WTC11 (cell line): ENCODE measurements at regions not wholly inside any gene's neighbourhood (a gene's known extent, or its start where the extent isn't known, plus 50 kb on each side); places are given as distances from the start of the nearest gene placed in this dataset.

Experiments
- CBFB ChIP-seq: sonication (generic); formaldehyde crosslinking; IDR thresholded peaks from 2 replicates; pipeline ENCODE4 v1.8.1; 2022; ENCODE audit warnings: mild to moderate bottlenecking, low read depth, missing genetic modification reagents
- CREB1 ChIP-seq: sonication (generic); formaldehyde crosslinking; IDR thresholded peaks from 2 replicates; pipeline ENCODE4 v1.8.0; 2023; ENCODE audit warnings: mild to moderate bottlenecking, missing genetic modification reagents
- ELF4 ChIP-seq: sonication (generic); formaldehyde crosslinking; IDR thresholded peaks from 2 replicates; pipeline ENCODE4 v1.8.1; 2022; ENCODE audit warnings: low read depth, mild to moderate bottlenecking, moderate library complexity, missing genetic modification reagents
- GRHL2 ChIP-seq: fragments of 250-450 bp; sonication (Bioruptor Pico); IDR thresholded peaks from 2 replicates; pipeline ENCODE4 v1.8.0; 2022; ENCODE audit warnings: mild to moderate bottlenecking, moderate library complexity; ENCODE audit not compliant: insufficient replicate concordance, severe bottlenecking
- MAX ChIP-seq: sonication (generic); formaldehyde crosslinking; IDR thresholded peaks from 2 replicates; pipeline ENCODE4 v1.8.0; 2022; ENCODE audit warnings: mild to moderate bottlenecking, missing genetic modification reagents
- USF2 ChIP-seq: sonication (generic); formaldehyde crosslinking; IDR thresholded peaks from 2 replicates; pipeline ENCODE4 v1.8.1; 2023; ENCODE audit warnings: mild to moderate bottlenecking, missing genetic modification reagents, moderate library complexity
- ZNF121 ChIP-seq: sonication (generic); formaldehyde crosslinking; IDR thresholded peaks from 2 replicates; pipeline ENCODE4 v1.8.0; 2023; ENCODE audit warnings: missing genetic modification reagents
- ZNF232 ChIP-seq: sonication (generic); formaldehyde crosslinking; IDR thresholded peaks from 2 replicates; pipeline ENCODE4 v1.8.0; 2022; ENCODE audit warnings: mild to moderate bottlenecking, missing genetic modification reagents
- TF ChIP-seq, protein P1 (sequence below): fragments of 200-600 bp; IDR thresholded peaks from 2 replicates; pipeline ENCODE4 v1.8.0; 2022; ENCODE audit warnings: antibody characterized with exemption

DNA sequence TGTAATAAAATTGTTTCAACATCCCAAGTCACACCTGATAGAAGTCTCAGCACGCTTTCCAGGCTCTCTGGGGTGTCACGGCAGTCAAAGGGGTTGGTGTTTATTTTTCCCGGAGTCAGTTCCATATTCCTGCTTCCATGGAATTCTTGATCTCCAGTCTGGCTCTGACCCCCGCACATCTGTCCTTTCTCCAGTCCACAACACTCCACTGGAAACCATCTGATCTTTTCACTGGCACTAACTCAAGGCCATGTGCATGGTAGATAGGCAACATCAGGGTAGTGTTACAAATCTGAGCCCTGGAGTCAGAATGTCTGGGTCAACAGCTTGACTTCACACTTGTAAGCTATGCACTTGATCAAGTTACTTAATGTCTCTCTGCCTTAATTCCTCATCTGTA lies 176.2 kb downstream of the WDR11 start:
- no peak for TF ChIP-seq MAX
- TF ChIP-seq, protein P1, sequence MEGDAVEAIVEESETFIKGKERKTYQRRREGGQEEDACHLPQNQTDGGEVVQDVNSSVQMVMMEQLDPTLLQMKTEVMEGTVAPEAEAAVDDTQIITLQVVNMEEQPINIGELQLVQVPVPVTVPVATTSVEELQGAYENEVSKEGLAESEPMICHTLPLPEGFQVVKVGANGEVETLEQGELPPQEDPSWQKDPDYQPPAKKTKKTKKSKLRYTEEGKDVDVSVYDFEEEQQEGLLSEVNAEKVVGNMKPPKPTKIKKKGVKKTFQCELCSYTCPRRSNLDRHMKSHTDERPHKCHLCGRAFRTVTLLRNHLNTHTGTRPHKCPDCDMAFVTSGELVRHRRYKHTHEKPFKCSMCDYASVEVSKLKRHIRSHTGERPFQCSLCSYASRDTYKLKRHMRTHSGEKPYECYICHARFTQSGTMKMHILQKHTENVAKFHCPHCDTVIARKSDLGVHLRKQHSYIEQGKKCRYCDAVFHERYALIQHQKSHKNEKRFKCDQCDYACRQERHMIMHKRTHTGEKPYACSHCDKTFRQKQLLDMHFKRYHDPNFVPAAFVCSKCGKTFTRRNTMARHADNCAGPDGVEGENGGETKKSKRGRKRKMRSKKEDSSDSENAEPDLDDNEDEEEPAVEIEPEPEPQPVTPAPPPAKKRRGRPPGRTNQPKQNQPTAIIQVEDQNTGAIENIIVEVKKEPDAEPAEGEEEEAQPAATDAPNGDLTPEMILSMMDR = no peak
- TF ChIP-seq CBFB (CRISPR knock-in tag) = no peak
- TF ChIP-seq ZNF232 (CRISPR knock-in tag) = no peak
- no peak for TF ChIP-seq ELF4
- TF ChIP-seq CREB1 (CRISPR knock-in tag) = no peak
- TF ChIP-seq USF2 (CRISPR knock-in tag) = no peak
- TF ChIP-seq GRHL2 (CRISPR knock-in tag) = no peak
- no peak for TF ChIP-seq ZNF121 (CRISPR knock-in tag)
